Renal pelvis (tissue), 1 donor: ENCODE measurements at regions not wholly inside any gene's neighbourhood (a gene's known extent, or its start where the extent isn't known, plus 50 kb on each side); places are given as distances from the start of the nearest gene placed in this dataset.

ENCODE experiments used
- DNase-seq: peaks from one replicate; pipeline ENCODE4 v3.0.0-alpha.2; 2013

GRCh38 chr7:26487780-26488515 lies 196.3 kb downstream of the SNX10 start:
- no peak for DNase-seq

GRCh38 chr7:26489391-26489790 lies 197.7 kb downstream of the SNX10 start:
- DNase-seq = peak; percentile 30

GRCh38 chr7:26489906-26490639 lies 198.4 kb downstream of the SNX10 start:
- no peak for DNase-seq

- no peak for DNase-seq
Observed at GRCh38 chr7:26490640-26491624, 199.3 kb downstream of the SNX10 start.

- DNase-seq = no peak
Observed at GRCh38 chr7:26492816-26493215, 201.2 kb downstream of the SNX10 start.

- peak; percentile 36 for DNase-seq
Observed at GRCh38 chr7:26493737-26494428, 202.2 kb downstream of the SNX10 start.

- DNase-seq = no peak
Observed at GRCh38 chr7:26495569-26495968, 203.9 kb downstream of the SNX10 start.

GRCh38 chr7:26497801-26498596 lies 206.3 kb downstream of the SNX10 start:
- DNase-seq = no peak

- DNase-seq = no peak
Observed at GRCh38 chr7:26499315-26499897, 207.7 kb downstream of the SNX10 start.

- no peak for DNase-seq
Observed at GRCh38 chr7:26500749-26501352, 209.2 kb downstream of the SNX10 start.

GRCh38 chr7:26504411-26505120 lies 212.9 kb downstream of the SNX10 start:
- DNase-seq = no peak

GRCh38 chr7:26506196-26506595 lies 214.5 kb downstream of the SNX10 start:
- DNase-seq = no peak

- no peak for DNase-seq
Observed at GRCh38 chr7:26507108-26507987, 215.7 kb downstream of the SNX10 start.

- DNase-seq = no peak
Observed at GRCh38 chr7:26508481-26508880, 216.8 kb downstream of the SNX10 start.

- no peak for DNase-seq
Observed at GRCh38 chr7:26508917-26509316, 217.3 kb downstream of the SNX10 start.

GRCh38 chr7:26510231-26510957 lies 218.7 kb downstream of the SNX10 start:
- no peak for DNase-seq

GRCh38 chr7:26511866-26512265 lies 220.2 kb downstream of the SNX10 start:
- DNase-seq = no peak
